SK-N-SH (cell line): ENCODE measurements at regions not wholly inside any gene's neighbourhood (a gene's known extent, or its start where the extent isn't known, plus 50 kb on each side); places are given as distances from the start of the nearest gene placed in this dataset.
"Not testable (repeated sequence)": the region's sequence is repeated elsewhere in the genome, so short reads cannot be mapped to it uniquely, and the experiment has no call there.

ENCODE experiments used
- IRF3 ChIP-seq: fragments of 150-350 bp; IDR thresholded peaks from 2 replicates; pipeline ENCODE4 v1.6.1; 2016; ENCODE audit warnings: mild to moderate bottlenecking, low read depth, low read length
- MAX ChIP-seq: IDR thresholded peaks from 2 replicates; pipeline ENCODE4 v1.4.0; 2012; ENCODE audit warnings: low read depth
- POLR2AphosphoS5 ChIP-seq: IDR thresholded peaks from 2 replicates; pipeline ENCODE4 v1.6.1; 2012; ENCODE audit warnings: low read depth, low read length
- RXRA ChIP-seq: IDR thresholded peaks from 2 replicates; pipeline ENCODE4 v1.4.0; 2012; ENCODE audit warnings: low read depth, mild to moderate bottlenecking, borderline replicate concordance
- TAF1 ChIP-seq: IDR thresholded peaks from 2 replicates; pipeline ENCODE4 v1.6.1; 2012; ENCODE audit warnings: low read depth, mild to moderate bottlenecking, low read length, moderate library complexity, borderline replicate concordance
- TEAD4 ChIP-seq: IDR thresholded peaks from 2 replicates; pipeline ENCODE4 v1.4.0; 2012; ENCODE audit warnings: mild to moderate bottlenecking, borderline replicate concordance; ENCODE audit not compliant: insufficient read depth
- USF1 ChIP-seq: IDR thresholded peaks from 2 replicates; pipeline ENCODE4 v1.4.0; 2012; ENCODE audit warnings: low read depth, borderline replicate concordance
- TF ChIP-seq, protein P1 (sequence below): fragments of 200-600 bp; sonication (generic); IDR thresholded peaks from 2 replicates; pipeline ENCODE4 v1.6.1; 2017; ENCODE audit warnings: antibody characterized with exemption, mild to moderate bottlenecking, moderate library complexity

DNA sequence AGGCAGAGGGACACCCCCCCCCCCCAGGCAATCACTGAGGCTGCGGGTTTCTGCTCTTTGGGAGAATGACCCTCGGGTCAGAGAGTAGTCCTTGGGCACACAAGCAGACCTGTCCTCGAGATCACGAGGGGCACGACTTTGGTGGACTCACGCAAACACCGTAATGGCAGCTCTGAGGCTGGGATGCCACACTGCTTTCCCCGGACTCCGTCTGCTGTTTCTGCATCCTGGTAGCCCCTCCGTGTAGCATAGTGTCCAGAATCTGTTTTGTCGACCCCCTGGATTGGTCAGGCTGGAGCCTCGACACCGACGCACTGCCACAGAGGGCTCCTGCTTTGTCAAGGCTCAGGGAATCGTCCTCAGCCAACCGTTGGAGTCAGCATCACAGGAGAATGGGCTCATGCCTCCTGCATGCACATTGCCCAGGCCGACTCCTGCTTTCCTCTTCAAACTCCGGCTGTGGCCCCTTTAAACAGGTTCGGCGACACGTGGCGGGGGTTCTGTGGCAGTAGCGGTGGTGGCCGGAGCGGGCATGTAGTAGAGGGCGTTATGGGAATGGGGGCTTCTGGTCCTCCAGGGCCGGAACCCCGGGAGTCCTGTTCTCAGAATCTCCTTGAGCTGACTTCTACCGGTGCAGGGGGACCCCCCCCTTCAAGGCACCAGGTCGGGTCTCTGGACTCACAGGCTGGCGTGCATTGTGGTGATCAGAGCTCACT, 205.3 kb downstream of the ZNF716 start:
- TF ChIP-seq POLR2AphosphoS5, TEAD4, USF1, TAF1, MAX, IRF3, RXRA: not testable (repeated sequence)
- TF ChIP-seq, protein P1, sequence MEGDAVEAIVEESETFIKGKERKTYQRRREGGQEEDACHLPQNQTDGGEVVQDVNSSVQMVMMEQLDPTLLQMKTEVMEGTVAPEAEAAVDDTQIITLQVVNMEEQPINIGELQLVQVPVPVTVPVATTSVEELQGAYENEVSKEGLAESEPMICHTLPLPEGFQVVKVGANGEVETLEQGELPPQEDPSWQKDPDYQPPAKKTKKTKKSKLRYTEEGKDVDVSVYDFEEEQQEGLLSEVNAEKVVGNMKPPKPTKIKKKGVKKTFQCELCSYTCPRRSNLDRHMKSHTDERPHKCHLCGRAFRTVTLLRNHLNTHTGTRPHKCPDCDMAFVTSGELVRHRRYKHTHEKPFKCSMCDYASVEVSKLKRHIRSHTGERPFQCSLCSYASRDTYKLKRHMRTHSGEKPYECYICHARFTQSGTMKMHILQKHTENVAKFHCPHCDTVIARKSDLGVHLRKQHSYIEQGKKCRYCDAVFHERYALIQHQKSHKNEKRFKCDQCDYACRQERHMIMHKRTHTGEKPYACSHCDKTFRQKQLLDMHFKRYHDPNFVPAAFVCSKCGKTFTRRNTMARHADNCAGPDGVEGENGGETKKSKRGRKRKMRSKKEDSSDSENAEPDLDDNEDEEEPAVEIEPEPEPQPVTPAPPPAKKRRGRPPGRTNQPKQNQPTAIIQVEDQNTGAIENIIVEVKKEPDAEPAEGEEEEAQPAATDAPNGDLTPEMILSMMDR, result not testable (repeated sequence)
